HFFc6 (cell line): ENCODE measurements at regions not wholly inside any gene's neighbourhood (a gene's known extent, or its start where the extent isn't known, plus 50 kb on each side); places are given as distances from the start of the nearest gene placed in this dataset.

Experiments
- DNase-seq: peaks from one replicate; pipeline ENCODE4 v3.0.0-alpha.2; 2018
- H3K27ac Mint-ChIP-seq: 2 replicates; pipeline ENCODE4 v1.8.0; 2020; ENCODE audit warnings: mild to moderate bottlenecking, mixed read lengths
- H3K27me3 Mint-ChIP-seq: 2 replicates; pipeline ENCODE4 v1.8.0; 2021; ENCODE audit warnings: mild to moderate bottlenecking, moderate library complexity, mixed read lengths; ENCODE audit not compliant: insufficient read depth
- H3K36me3 Mint-ChIP-seq: 2 replicates; pipeline ENCODE4 v1.8.0; 2021; ENCODE audit warnings: low read depth, mixed read lengths
- H3K4me1 Mint-ChIP-seq: 2 replicates; pipeline ENCODE4 v1.8.0; 2020; ENCODE audit warnings: low read depth, mixed read lengths
- H3K4me3 Mint-ChIP-seq: 2 replicates; pipeline ENCODE4 v1.8.0; 2020; ENCODE audit warnings: mild to moderate bottlenecking, moderate library complexity, mixed read lengths
- H3K9me3 Mint-ChIP-seq: 2 replicates; pipeline ENCODE4 v1.8.0; 2020; ENCODE audit warnings: mild to moderate bottlenecking, mixed read lengths
- TF ChIP-seq, protein P1 (sequence below): fragments of 200-600 bp; sonication (generic); IDR thresholded peaks from 2 replicates; pipeline ENCODE4 v1.5.0; 2021; ENCODE audit warnings: antibody characterized with exemption, mild to moderate bottlenecking

DNA sequence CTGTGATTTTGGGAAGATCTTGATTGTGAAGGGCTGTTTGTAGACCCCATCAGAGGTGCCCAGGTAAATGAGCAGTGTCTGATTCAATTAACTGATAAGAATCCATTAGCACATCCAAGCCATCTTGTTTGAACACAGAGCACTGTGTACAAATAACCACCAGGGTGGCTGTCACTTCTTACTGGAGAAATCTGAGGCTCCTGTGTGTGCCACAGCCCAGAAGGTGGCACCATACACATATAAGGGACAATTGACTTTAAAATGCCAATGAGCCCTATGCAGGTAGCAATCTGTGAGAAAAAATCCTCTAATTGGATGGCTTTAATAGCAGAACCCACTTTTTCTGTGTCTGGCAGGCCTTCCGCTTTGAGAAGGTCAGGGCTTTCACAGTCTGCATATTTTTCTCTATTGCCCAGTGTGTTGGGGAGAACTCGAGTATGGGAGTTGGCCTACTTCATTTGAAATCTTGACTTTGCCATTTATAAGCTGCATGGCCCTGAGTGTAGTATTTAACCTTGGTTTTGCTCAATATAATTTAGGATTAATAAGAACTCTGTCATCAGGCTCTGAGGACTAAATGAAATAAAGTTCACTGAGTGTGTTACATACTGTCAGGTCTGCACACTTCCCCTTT, 517.4 kb downstream of the CCSER2 start:
- no peak for DNase-seq
- Mint-ChIP-seq H3K4me3 (no peak overlapping the region), H3K9me3 (peaks cover 30% of the 10 kb centered on the region), H3K4me1 (no peaks in the 10 kb centered on the region), H3K27ac (no peak overlapping the region), H3K27me3 (peaks cover 1% of the 10 kb centered on the region), H3K36me3 (no peaks in the 10 kb centered on the region)
- TF ChIP-seq, protein P1, sequence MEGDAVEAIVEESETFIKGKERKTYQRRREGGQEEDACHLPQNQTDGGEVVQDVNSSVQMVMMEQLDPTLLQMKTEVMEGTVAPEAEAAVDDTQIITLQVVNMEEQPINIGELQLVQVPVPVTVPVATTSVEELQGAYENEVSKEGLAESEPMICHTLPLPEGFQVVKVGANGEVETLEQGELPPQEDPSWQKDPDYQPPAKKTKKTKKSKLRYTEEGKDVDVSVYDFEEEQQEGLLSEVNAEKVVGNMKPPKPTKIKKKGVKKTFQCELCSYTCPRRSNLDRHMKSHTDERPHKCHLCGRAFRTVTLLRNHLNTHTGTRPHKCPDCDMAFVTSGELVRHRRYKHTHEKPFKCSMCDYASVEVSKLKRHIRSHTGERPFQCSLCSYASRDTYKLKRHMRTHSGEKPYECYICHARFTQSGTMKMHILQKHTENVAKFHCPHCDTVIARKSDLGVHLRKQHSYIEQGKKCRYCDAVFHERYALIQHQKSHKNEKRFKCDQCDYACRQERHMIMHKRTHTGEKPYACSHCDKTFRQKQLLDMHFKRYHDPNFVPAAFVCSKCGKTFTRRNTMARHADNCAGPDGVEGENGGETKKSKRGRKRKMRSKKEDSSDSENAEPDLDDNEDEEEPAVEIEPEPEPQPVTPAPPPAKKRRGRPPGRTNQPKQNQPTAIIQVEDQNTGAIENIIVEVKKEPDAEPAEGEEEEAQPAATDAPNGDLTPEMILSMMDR, result no peak

DNA sequence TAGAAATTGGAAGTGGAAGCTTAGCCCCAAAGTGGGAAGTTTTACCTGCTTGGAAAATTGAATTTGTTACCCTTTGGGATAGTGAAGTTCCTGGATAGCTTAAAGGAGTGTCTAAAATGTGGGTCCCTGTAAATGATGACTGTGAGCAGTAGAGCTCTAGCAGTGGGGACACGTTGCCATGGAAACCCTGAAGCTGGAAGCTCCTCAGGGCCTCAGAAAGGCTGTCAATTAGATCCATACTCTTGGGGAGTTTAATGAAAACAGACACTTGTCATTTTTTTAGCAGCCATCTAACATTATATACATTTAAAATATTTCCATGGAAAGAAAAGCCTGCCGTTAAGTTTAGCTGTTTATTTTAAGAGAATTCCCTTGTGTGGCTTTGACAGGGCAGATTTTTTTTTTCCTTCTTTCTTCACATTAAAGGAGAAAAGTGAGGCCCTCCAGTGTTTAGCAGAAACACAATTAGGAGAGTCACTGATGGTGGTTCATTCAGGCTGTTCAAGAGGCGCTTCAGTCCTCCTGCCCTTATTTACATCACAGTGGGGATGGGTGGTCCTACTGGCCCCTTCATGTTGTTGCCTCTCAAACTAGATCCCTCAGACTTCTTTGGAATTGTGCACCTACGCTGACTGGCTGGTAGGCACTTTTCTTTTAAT, 518.4 kb downstream of the CCSER2 start:
- no peak for DNase-seq
- 0 out of 2 replicates have a peak, but pooled peaks cover 3% of the 10 kb centered on the region for H3K36me3 Mint-ChIP-seq
- no peak overlapping the region for H3K27ac Mint-ChIP-seq
- peaks cover 31% of the 10 kb centered on the region for H3K9me3 Mint-ChIP-seq
- H3K4me1 Mint-ChIP-seq, result no peaks in the 10 kb centered on the region
- peaks cover 1% of the 10 kb centered on the region for H3K27me3 Mint-ChIP-seq
- TF ChIP-seq, protein P1, result no peak
- H3K4me3 Mint-ChIP-seq, result no peak overlapping the region

DNA sequence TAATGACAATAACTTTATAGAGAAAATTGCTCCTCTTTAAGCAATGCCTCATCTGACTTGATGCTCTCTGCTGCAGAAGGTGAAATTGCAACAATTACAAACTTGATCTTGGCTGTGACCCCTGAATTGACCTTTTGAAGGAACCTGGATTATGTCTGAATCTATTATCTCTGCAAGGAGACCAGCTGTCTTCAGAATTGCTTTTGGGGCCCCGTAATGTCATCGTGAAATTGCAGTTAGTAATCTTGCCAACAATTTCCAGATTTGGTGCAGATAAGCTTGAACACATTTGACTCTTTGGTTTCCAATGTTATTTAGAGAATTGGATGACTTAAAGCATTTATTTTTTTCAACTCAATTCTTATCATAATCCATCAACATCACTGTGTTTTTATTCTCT, 520.6 kb downstream of the CCSER2 start:
- Mint-ChIP-seq H3K27ac (no peak overlapping the region), H3K4me3 (no peak overlapping the region), H3K27me3 (peaks cover 2% of the 10 kb centered on the region), H3K36me3 (0 out of 2 replicates have a peak, but pooled peaks cover 5% of the 10 kb centered on the region), H3K4me1 (no peaks in the 10 kb centered on the region), H3K9me3 (peaks cover 36% of the 10 kb centered on the region)
- TF ChIP-seq, protein P1, result no peak
- no peak for DNase-seq

DNA sequence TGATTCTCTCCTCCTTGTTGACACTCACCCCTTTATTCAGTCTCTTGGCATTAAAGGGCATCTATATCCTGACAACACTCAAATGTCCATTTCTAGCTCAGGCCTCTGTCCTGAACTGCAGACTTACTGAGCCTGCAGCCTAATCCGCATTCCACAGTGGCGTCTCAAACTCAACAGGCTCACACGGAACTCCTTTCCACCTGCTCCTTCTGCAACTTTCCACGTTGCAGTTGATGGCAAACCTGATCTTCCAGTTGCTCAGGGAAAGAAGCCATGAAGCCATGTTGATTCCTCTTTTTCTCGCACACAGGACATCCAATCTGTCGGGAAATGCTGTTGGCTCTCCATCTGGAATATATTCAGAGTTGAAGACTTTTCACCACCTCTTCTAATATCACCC, 522.4 kb downstream of the CCSER2 start:
- no peak for DNase-seq
- H3K4me3 Mint-ChIP-seq, result no peak overlapping the region
- peaks cover 40% of the 10 kb centered on the region for H3K9me3 Mint-ChIP-seq
- H3K4me1 Mint-ChIP-seq, result no peaks in the 10 kb centered on the region
- TF ChIP-seq, protein P1, result no peak
- peaks cover 2% of the 10 kb centered on the region; the same call in 1 of the 2 replicates for H3K27me3 Mint-ChIP-seq
- 0 out of 2 replicates have a peak, but pooled peaks cover 5% of the 10 kb centered on the region for H3K36me3 Mint-ChIP-seq
- no peak overlapping the region for H3K27ac Mint-ChIP-seq

DNA sequence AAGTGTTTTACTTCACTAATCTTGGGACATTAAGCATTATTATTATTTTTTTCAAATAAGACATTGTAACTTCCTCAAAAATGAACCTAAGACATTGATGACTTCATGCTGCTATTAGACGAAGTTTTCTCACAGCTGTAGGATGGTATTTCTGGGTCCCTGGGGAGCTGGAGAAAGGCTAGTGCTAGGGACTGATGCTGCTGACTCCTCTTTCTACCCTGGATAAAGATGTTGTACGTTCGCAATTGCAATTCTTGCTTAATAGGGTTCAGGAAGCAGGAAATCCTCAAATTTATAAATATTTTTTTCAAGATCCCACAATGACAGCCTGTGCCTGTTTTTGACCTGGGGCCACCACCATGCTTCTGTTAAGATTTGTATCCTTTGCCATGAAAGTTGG, 526.0 kb downstream of the CCSER2 start:
- H3K27ac Mint-ChIP-seq, result no peak overlapping the region
- TF ChIP-seq, protein P1, result no peak
- no peak for DNase-seq
- peaks cover 44% of the 10 kb centered on the region for H3K9me3 Mint-ChIP-seq
- H3K4me1 Mint-ChIP-seq, result no peaks in the 10 kb centered on the region
- no peak overlapping the region for H3K4me3 Mint-ChIP-seq
- 0 out of 2 replicates have a peak, but pooled peaks cover 5% of the 10 kb centered on the region for H3K36me3 Mint-ChIP-seq
- H3K27me3 Mint-ChIP-seq, result peaks cover 2% of the 10 kb centered on the region; the same call in 1 of the 2 replicates
